HG03196 (cell line): ENCODE measurements at regions not wholly inside any gene's neighbourhood (a gene's known extent, or its start where the extent isn't known, plus 50 kb on each side); places are given as distances from the start of the nearest gene placed in this dataset.
"Not testable (repeated sequence)": the region's sequence is repeated elsewhere in the genome, so short reads cannot be mapped to it uniquely, and the experiment has no call there.

Experiments used
- ATAC-seq: cut with Tn5 transposase; IDR thresholded peaks from one replicate; pipeline ENCODE4 v1.9.1; 2021; ENCODE audit not compliant: unreplicated experiment

DNA sequence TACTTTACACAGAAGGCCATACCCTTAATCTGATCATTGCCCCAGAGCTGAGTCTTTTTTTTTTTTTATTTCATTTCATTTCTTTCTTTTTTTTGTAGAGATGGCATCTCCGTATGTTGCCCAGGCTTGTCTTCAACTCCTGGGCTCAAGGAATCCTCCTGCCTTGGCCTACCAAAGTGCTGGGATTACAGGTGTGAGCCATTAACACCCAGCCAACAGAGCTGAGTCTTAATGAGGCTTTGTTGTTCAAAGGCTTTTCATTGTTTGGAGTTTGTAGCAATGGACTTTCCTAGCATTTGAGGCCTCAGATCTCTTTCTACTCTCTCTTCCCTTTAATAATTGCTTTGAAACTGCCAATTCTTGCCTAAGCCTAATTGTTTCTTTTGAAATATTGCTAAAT lies 176.5 kb upstream of the FBN2 start:
- ATAC-seq: no peak

DNA sequence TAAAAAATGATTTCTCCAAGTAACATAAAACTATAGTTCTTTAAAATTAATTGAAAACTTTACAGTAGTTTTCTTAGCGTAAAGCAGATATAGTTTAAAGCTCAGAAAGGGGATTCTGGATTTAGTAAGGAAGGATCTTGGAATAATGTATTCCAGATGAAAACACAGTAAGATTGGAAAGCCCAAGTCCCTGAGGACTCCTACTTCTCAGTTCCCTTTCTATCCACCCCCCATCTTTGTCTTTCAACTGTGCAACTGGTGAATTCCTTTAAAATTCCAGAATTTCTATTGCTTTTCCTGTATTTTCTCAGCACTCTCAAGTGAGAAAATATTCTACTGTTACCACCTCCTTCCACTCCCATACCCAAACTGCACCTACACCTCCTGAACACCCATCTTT lies 184.5 kb upstream of the FBN2 start:
- ATAC-seq: no peak

DNA sequence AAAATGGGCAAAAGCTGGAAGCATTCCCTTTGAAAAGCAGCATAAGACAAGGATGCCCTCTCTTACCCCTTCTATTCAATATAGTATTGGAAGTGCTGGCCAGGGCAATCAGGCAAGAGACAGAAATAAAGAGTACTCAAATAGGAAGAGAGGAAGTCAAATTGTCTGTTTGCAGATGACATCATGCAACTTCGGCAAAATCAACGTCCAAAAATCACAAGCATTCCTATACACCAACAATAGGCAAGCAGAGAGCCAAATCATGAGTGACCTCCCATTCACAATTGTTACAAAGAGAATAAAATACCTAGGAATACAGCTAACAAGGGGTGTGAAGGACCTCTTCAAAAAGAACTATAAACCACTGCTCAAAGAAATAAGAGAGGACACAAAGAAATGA lies 192.0 kb upstream of the FBN2 start:
- not testable (repeated sequence) for ATAC-seq

DNA sequence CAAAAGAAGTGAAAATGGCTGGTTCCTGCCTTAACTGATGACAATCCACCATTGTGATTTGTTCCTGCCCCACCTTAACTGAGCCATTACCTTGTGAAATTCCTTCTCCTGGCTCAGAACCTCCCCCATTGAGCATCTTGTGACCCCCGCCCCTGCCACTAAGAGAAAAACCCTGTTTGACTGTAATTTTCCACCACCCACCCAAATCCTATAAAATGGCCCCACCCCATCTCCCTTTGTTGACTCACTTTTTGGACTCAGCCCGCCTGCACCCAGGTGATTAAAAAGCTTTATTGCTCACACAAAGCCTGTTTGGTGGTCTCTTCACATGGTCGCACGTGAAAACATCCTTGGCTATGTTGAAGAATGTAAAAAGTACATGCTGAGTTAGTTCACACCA lies 197.6 kb upstream of the FBN2 start:
- not testable (repeated sequence) for ATAC-seq

DNA sequence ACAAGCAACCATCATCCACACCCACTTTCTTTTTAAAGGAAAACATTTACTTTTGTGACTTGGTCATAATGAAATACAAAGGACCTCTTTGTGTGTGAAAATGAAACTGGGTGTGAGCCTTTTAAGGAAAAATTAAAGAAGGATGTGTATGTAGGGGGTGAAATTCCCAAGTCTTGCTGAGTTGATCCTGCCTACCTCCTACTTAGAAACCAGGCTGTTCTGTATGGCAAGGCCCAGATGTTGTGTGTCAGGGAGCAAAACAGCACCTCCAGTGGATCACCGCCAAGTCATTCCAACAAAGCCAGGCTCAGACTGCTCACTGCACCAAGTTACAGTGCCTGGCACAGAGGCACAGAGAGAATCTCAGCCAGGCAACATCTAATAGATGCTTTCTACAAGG lies 198.5 kb upstream of the FBN2 start:
- ATAC-seq: no peak

DNA sequence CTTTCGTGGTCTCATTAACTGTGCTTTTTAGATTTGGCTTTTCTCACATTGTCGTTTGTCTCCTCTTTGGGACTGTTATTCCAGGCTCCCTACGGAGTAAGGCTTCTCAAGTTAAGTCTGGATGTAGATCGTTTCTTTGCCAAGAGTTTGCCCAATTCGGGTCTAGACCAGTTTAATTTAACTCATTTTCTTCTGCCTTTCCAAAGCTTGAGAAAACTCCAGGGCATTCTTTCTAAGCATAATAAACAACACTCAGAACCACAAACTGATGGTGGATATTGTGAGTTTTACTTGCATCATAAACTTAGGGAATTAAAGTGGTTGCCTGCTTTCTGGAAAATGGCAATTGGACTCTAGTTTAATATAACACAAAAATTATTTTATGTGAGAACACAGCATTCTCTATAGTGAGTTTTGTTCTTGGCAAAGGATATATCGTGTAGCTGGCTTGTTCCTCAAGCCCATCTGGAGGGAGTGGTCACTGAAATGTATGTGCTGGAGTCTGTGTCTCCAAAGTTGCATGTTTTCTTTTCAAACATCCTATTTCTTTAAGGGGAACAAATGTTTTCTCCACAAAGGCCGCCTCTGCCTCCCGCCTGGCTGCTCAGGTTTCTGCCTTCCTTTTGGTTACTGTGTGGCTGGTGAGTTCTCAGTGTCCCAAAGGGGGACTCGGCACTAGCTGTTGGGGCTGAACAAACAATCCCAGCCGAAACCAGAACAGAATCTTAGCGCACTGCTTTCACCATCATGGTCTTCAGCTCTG lies 211.3 kb upstream of the FBN2 start:
- ATAC-seq: no peak

DNA sequence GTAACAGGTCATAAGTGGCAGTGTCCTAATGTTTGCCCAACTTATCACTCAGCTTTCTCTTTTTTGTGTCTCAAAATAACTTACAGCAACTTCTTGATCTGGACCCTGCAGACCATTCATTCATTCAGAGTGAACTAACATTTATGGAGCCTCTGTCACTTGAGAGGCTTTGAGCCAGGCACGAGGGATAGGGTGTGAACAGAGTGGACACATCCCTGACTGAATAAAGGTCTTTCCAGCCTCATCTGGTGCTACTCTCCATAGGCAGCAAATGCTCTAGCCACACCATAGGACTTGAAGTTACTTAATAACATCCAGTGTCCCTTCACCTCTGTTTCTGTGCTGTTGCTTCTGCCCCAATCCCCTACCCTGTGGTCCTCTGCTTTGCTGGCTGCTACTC lies 212.1 kb upstream of the FBN2 start:
- no peak for ATAC-seq

DNA sequence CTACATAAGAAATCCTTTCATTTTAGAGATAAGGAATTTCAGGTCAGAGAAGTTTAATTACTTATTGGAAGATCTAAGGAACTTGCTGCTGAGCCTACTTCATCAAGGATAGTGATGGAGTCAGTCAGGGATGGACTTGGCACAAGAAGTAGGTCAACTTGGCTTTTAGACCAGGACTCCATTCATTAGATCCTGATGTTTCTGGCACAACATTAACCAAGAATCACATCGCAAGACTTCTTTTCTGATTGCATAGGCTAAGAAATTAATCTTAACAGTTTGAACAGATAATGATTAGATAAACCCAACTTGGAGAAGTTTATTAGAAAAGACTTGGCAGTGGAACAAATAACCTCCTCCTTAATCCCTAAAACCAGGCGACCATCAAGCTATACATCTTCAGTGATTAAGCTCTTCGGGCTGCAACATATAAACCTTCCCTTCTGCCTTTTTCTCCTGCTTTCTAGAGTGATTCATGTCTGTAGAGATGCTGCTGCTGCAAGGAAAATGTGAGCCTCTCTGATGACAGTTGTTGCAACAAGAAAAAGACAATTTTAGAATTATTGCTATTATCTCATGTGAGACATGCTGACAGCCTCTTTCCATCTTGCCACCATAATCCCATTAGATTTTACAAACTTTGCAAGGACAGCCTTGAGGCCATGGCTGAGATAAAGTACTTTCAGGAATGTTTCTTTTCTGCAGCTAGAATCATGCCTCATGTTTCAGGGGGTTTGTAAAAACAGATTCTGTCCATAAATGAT lies 207.9 kb upstream of the SLC27A6 start:
- no peak for ATAC-seq

DNA sequence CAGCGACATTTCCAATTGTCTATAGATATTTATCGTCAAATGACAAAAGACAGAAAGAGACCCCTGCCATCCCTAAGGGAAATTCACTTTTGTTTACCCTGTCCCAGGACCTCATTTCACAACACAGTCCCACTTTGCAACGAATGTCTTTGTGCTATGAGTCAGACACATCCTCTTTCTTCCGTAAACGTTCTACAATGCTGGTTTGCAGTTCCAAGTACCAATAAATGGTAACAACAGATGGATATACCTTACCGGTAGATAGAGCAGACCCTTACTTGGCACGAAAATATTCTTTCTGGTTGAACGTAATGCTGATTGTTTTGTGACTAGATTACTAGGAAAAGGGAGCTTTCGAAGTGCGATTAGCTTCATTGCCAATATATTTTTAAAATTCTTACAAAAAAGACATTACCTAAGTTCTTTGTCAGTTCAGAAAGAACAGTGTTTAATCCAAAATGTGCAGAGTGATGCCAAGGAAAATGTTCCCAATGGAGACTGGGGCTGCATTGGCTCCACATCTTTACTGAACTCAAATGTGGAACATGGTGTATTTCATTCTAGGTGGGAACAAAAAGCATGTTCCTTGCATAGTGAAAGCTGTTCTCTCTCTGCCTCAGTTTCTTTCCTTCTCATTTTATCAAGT lies 202.5 kb upstream of the SLC27A6 start:
- ATAC-seq: no peak

DNA sequence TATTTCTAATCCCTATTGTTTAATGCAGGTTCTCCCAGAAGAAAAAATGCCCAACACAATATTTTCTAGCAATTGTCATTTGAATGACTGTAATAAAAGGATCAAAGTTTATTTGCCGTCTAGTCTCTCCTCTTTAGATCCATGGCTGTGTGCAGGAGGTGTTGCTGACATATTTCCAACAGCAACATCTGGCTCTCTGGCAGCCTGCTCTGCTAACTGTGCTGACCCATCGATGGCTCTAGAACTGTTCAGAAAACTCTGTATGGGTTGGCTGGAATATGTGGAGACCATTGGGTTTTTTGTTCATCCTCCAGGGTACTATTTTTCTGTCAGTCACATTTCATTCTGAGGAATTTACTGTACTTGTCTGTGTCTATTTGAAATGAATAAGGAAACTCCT lies 202.0 kb upstream of the SLC27A6 start:
- ATAC-seq: no peak

DNA sequence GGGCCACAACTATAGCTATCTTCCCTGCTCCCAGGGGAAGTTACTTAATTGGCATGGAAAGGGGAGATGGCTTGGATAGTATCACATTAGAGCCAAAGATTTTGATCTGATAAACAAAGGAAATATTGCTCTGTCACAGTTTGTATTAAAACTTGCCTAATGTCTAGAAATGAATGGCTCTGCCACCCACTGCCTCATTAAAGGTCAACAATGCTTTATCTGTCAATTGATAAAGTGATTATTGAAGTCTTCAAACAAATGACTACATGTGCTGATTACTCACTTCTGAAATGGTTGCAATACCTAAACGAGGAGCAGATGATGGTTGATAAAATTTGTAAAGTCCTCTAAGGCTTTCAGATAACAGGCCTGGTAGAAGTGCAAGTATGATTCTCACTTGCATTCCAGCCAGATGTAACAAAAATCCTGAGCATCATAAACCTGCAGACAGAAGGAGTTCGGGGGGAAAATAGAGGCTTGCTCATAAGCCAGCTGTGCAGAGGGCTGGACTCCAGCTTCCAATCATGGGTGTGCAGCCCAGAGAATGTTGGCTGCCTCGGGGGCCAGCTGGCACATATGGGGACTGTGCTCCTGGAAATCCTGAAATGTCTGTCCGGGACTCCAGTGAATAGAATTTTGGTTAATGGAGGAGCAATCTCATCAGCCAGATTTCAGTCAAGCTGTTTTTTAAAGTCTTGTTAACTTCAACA lies 200.5 kb upstream of the SLC27A6 start:
- no peak for ATAC-seq

DNA sequence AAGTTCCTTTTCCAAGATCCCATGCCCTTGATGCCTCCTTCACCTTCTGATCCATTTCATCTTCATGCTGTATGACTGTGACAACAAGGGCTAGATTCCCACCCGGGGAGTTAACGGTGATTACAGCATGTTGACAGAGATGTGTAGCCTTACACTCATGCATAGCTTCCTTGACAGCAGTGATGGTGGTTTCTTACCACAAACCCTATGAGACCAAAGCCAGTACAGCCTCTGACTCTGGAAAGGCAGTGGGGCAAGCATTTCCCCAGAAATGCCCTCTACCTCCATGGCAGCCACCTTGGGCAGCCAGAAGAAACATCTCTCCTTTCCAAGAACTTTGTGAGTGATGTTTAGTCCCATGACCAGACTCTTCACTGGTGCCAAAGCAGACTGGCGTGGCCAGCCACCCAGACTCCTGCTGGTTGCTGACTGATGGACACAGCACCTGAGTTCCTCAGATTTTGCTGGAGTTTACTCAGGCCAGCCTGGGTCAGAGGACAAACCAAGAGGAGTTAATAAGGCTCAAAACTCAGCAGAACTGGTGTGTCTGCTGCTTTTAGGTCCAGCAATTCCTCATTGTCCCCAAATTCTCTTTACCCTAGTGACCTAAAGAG lies 199.7 kb upstream of the SLC27A6 start:
- ATAC-seq: no peak

DNA sequence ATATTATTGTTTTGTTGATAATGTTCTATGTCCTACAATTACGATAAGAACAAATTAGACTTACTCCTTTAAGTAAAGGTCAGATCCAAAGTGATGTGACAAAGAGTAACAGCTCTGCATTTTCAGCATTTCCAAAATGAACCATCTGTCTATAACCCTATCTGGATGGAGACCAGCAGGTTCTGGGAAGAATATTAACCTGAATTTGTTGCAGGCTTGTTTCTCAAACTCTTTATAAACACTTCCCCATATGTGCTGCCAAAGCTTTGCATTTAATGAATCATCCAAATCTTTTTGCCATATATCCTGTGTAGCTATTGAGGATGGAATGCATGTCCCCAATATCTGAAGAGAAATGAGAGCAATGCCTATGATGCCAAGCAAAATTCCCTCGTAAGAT lies 198.9 kb upstream of the SLC27A6 start:
- no peak for ATAC-seq

DNA sequence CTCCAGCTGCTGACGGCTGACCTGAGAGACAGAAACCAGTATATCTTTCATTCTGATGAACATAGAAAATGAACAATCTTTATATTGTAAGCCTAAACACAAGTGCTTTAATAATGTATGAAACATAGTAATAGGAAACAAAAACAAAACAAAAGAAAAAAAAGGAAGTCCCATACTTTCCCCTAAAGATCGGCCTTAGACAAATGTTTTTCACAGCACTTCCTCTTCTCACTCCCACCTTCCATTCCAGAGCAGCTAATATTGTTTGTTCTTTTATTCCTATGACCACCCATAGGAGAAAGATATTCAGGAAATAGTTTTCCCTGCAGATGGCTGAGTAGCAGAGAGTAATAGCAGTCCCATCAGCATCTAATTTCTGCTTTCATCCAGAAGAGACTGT lies 194.4 kb upstream of the SLC27A6 start:
- ATAC-seq: no peak

DNA sequence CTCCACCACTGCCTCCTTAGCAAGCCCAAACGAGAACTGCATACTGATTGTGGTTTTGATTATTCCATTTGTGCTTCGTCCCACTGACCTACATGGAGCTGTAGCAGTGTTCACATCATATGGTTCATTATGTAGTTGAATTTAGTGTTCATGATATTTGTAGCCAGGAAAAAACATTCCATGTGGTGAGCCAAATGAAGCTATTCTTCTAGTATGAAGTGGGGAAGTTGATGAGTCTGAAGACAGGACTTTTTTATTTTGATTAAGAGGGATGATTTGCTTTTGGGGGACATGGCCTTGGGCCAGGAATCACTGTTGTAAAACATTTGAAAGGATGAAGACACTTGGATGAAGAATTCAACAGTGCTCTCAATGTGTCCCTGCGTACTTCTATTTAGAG lies 192.9 kb upstream of the SLC27A6 start:
- ATAC-seq: no peak

DNA sequence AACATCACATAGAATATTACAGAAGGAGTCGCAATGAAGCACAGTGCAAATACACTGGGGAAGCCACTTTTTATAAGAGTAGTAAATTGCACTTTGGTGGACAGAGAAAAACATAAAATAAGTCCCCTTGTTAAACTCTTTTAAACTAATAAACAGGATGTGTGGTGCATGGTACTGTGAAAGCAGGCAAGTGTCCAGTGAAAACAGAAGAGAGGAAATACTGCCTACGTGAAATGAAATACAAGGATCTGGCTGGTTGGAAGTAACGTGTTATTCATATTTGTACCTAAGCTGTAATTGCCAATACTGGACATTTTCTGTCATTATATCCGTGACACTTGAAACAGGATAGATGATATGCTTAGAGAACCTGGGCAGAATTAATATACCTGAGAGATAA lies 191.9 kb upstream of the SLC27A6 start:
- no peak for ATAC-seq

DNA sequence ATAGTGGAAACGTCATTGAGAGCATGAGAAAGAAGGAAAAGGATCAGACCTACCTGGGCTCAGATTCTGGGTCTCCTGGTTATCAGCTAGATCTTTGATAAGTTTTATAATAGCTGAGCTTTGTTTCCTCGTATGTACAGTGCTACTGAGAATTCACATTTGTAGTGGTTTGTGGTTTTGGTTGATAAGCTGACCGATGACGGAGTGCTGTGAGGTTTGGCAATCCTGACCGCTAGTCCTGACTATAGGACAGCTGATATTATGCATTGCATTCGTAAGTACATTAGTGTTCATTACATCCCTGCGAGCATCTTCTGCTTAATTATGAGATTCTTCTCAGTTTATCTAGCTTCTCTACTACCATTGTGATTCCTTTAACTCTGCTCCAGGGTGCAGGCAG lies 190.7 kb upstream of the SLC27A6 start:
- ATAC-seq: peak; percentile 36

DNA sequence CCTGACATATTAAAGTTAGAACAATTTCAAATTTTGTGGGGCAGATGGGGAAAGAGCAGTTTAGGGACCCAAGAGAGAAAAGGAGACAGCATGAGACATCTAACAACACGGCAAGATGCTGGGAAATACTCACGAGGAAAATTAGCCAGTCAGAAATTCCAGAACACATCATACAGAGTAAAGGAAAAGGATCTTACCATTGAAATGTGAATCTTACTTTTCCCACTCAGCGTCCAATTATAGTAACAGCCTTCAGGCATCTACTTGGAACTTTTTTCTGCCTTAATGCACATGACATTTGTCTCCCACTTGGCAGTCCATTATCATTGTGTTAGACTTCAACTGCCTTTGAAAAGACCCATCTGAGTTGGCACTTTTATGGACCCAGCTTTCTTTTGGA lies 189.7 kb upstream of the SLC27A6 start:
- ATAC-seq: no peak

DNA sequence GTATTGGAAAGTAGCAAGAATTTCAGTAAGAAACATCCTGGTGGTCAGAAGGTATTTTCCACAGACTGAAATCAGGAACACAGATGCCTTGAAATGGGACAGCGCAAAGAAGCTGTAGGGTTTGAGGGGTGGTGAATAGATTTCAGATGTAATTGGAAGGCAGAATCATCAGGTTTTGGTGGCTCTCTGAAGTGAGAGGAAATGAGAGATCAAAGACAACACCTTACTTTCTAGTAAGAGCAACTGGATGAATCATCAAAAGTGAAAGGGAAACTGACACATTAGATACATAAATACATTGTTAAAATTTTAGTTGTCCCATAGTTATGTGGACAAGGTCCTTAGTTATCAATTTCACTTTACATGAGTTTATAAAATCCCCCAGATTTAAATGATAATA lies 188.2 kb upstream of the SLC27A6 start:
- ATAC-seq: peak; percentile 95

DNA sequence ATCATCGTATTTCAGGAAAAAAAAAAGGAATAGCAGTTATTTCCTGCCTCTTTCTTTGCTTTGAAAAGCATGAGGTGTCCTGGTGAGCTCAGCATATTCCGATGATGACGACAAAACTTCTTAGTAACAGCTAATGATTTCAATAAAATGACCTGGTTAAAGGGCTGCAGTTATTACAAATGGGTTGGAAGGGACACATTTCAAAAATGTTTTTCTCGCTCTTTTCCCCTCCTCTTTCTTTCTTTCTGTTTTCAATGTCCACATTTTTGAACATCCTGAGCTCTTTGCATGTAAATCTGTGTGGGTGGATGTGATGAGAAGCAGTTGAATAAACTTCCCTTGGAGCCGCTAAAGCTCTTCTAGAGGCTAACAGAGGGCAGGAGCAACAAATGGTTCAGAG lies 186.8 kb upstream of the SLC27A6 start:
- no peak for ATAC-seq

DNA sequence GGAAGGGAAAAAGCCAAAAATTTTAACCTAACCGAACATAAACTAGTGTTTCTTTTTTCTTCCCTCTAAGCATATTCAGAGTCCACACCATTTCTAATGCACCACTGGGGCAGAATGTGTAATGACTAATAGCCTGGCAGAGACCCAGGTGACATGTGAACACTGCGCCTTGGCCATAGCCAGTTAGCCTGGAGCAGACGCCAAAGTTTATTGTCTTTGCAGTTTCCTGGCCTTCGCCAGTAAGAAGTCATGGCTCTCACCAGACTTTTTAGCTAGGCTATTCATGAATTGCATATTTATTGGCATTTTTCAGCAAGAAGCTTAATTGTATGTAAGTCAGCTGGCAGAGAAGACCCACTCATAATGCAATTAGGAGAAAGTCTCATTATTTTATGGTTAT lies 182.8 kb upstream of the SLC27A6 start:
- ATAC-seq: no peak
